ENCODE measurements at regions not wholly inside any gene's neighbourhood (a gene's known extent, or its start where the extent isn't known, plus 50 kb on each side); places are given as distances from the start of the nearest gene placed in this dataset.
"Not testable (repeated sequence)": the region's sequence is repeated elsewhere in the genome, so short reads cannot be mapped to it uniquely, and the experiment has no call there.

DNA sequence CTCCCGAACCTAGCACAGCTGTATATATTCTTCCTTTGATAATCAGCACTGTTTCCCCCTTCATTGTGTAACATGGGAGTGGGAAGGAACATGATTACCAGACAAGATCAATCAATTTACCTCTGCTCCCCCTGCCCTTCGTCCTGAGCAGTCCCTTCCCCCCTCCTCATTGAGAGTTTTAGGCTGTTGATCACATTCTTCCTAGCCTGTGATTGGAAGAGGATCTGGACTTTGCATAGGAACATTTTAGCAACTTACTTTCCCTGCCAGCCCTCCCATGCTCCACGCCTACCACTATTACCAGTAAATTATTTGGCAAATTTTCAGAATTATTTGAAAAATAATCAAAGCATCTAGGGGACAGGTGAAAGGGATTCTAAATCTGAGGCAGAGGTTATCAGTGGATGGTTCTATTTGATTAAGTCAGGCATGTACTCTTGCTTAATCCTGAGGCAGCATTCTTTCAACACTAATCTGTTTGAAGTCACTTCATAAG lies 62.7 kb upstream of the ABCD3 start:
- Histone ChIP-seq H3K27ac (replicated peaks) (no peak overlapping the region), H3K4me3 (replicated peaks; ENCODE audit: insufficient read depth, low read length) (no peak overlapping the region), H3K27me3 (ENCODE audit: insufficient read depth, poor library complexity, severe bottlenecking) (no peaks in the 10 kb centered on the region)
- no peak for DNase-seq (ENCODE audit: low read depth in 1 of 2, low spot score in 1 of 2)
- TF ChIP-seq GABPA (IDR thresholded peaks at IDR 0.05; ENCODE audit: low read depth) (no peak), SPI1 (IDR thresholded peaks at IDR 0.05; ENCODE audit: borderline replicate concordance, low read depth) (no peak), POLR2AphosphoS5 (IDR thresholded peaks at IDR 0.05; ENCODE audit: low read depth) (no peak)
- TF ChIP-seq, protein P1, sequence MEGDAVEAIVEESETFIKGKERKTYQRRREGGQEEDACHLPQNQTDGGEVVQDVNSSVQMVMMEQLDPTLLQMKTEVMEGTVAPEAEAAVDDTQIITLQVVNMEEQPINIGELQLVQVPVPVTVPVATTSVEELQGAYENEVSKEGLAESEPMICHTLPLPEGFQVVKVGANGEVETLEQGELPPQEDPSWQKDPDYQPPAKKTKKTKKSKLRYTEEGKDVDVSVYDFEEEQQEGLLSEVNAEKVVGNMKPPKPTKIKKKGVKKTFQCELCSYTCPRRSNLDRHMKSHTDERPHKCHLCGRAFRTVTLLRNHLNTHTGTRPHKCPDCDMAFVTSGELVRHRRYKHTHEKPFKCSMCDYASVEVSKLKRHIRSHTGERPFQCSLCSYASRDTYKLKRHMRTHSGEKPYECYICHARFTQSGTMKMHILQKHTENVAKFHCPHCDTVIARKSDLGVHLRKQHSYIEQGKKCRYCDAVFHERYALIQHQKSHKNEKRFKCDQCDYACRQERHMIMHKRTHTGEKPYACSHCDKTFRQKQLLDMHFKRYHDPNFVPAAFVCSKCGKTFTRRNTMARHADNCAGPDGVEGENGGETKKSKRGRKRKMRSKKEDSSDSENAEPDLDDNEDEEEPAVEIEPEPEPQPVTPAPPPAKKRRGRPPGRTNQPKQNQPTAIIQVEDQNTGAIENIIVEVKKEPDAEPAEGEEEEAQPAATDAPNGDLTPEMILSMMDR (IDR thresholded peaks at IDR 0.05; ENCODE audit: insufficient read depth, low read length) = no peak

DNA sequence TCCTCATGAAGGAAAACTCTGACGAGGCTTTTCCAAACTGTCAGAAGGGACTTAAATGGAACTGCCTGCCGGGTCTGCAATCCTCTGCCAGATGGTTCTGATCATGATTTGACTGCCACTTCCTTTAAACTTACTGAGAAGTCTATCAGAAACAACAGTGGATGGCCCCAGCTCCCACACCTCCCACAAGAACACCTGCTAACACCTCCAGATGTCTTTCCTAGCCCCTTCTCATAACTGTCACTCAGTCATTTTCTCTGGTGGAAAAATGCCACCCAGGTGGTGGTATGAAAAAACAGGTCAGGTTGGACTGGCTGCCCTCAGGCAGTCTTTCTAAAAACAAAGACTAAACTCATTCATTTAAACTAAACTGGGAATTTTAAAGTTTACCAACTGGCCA lies 66.7 kb upstream of the ABCD3 start:
- Histone ChIP-seq H3K4me3 (replicated peaks; ENCODE audit: insufficient read depth, low read length) (no peak overlapping the region), H3K27ac (replicated peaks) (no peak overlapping the region), H3K27me3 (ENCODE audit: insufficient read depth, poor library complexity, severe bottlenecking) (no peaks in the 10 kb centered on the region)
- DNase-seq (ENCODE audit: low read depth in 1 of 2, low spot score in 1 of 2) = no peak
- no peak for TF ChIP-seq SPI1 (IDR thresholded peaks at IDR 0.05; ENCODE audit: borderline replicate concordance, low read depth)
- TF ChIP-seq, protein P2, sequence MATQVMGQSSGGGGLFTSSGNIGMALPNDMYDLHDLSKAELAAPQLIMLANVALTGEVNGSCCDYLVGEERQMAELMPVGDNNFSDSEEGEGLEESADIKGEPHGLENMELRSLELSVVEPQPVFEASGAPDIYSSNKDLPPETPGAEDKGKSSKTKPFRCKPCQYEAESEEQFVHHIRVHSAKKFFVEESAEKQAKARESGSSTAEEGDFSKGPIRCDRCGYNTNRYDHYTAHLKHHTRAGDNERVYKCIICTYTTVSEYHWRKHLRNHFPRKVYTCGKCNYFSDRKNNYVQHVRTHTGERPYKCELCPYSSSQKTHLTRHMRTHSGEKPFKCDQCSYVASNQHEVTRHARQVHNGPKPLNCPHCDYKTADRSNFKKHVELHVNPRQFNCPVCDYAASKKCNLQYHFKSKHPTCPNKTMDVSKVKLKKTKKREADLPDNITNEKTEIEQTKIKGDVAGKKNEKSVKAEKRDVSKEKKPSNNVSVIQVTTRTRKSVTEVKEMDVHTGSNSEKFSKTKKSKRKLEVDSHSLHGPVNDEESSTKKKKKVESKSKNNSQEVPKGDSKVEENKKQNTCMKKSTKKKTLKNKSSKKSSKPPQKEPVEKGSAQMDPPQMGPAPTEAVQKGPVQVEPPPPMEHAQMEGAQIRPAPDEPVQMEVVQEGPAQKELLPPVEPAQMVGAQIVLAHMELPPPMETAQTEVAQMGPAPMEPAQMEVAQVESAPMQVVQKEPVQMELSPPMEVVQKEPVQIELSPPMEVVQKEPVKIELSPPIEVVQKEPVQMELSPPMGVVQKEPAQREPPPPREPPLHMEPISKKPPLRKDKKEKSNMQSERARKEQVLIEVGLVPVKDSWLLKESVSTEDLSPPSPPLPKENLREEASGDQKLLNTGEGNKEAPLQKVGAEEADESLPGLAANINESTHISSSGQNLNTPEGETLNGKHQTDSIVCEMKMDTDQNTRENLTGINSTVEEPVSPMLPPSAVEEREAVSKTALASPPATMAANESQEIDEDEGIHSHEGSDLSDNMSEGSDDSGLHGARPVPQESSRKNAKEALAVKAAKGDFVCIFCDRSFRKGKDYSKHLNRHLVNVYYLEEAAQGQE (IDR thresholded peaks at IDR 0.05; ENCODE audit: insufficient replicate concordance, low read depth) = no peak
- TF ChIP-seq, protein P1 (IDR thresholded peaks at IDR 0.05; ENCODE audit: insufficient read depth, low read length) = no peak
- TF ChIP-seq POLR2AphosphoS5 (IDR thresholded peaks at IDR 0.05; ENCODE audit: low read depth) = no peak
- no peak for TF ChIP-seq GABPA (IDR thresholded peaks at IDR 0.05; ENCODE audit: low read depth)

DNA sequence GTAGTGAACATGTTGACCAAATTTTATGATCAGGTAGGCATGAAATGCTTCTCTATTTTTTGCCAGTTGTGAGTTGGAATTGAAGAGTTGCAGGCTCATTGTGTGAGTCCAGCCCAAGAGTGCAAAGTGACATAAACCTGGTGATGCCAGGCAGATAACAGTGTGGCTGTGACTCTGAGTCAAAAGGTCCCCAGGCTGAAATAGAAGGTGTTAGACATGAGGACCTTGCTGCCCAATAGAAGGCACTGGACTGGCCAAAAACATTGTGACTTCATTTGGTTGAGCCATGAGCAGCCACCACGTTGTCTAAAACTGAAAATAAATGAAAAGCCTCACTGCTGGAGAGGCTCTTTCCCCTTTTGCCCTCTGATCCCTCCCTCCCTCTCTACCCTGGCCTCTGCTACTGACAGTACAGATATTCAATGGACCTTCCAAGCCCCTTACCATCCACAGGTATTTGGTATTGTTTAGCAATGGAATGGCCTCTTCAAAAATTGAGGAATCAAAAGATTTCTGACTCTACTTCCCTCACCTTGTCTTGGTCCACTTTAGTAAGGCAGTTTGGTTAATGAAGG lies 67.8 kb upstream of the ABCD3 start:
- Histone ChIP-seq H3K27me3 (ENCODE audit: insufficient read depth, poor library complexity, severe bottlenecking) (no peaks in the 10 kb centered on the region), H3K27ac (replicated peaks) (no peak overlapping the region), H3K4me3 (replicated peaks; ENCODE audit: insufficient read depth, low read length) (no peak overlapping the region)
- DNase-seq (ENCODE audit: low read depth in 1 of 2, low spot score in 1 of 2) = no peak
- TF ChIP-seq SPI1 (IDR thresholded peaks at IDR 0.05; ENCODE audit: borderline replicate concordance, low read depth) = no peak
- TF ChIP-seq, protein P1 (IDR thresholded peaks at IDR 0.05; ENCODE audit: insufficient read depth, low read length) = no peak

DNA sequence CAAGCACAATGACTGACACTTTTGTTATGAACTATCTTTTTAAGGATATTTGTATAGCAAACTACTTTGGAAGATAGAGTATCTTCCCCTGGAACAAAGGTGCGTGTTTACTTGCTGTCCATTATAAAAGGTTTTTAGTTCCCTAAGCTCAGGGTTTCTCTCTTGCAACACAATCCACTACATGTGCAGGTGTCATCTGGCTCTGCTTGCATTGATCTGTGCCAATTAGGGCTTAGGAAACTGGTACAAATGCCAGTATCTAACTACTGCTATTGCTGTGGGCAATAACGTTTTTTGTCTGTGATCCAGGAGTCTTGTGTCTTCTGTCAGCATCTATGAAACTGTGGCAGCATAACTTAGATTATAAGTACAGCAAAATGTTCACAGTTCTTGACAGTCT lies 68.3 kb upstream of the ABCD3 start:
- no peak overlapping the region for H3K4me3 ChIP-seq (replicated peaks; ENCODE audit: insufficient read depth, low read length)
- DNase-seq (ENCODE audit: low read depth in 1 of 2, low spot score in 1 of 2) = peak in 1 of 2 experiments; percentile 11
- H3K27ac ChIP-seq (replicated peaks) = no peak overlapping the region
- no peaks in the 10 kb centered on the region for H3K27me3 ChIP-seq (ENCODE audit: insufficient read depth, poor library complexity, severe bottlenecking)
- TF ChIP-seq, protein P1 (IDR thresholded peaks at IDR 0.05; ENCODE audit: insufficient read depth, low read length) = no peak
- TF ChIP-seq, protein P2 (IDR thresholded peaks at IDR 0.05; ENCODE audit: insufficient replicate concordance, low read depth) = no peak
- no peak for TF ChIP-seq POLR2AphosphoS5 (IDR thresholded peaks at IDR 0.05; ENCODE audit: low read depth)
- TF ChIP-seq SPI1 (IDR thresholded peaks at IDR 0.05; ENCODE audit: borderline replicate concordance, low read depth) = no peak
- TF ChIP-seq GABPA (IDR thresholded peaks at IDR 0.05; ENCODE audit: low read depth) = no peak

DNA sequence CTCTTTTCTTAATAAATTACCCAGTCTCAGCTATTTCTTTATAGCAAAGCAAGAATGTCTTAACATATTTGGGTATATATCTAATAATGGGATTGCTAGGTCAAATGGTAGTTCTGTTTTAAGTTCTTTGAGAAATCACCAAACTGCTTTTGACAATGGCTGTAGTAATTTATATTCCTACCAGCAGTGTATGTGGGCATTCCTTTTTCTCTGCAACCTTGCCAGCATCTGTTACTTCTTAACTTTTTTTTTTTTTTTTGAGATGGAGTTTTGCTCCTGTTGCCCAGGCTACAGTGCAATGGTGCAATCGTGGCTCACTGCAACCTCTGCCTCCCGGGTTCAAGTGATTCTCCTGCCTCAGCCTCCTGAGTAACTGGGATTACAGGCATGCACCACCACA lies 69.8 kb upstream of the ABCD3 start:
- not testable (repeated sequence) for H3K27ac ChIP-seq (replicated peaks); DNase-seq (ENCODE audit: low read depth in 1 of 2, low spot score in 1 of 2); H3K4me3 ChIP-seq (replicated peaks; ENCODE audit: insufficient read depth, low read length); H3K27me3 ChIP-seq (ENCODE audit: insufficient read depth, poor library complexity, severe bottlenecking)

Measured in HL-60 (cell line).